ENCODE measurements at regions not wholly inside any gene's neighbourhood (a gene's known extent, or its start where the extent isn't known, plus 50 kb on each side); places are given as distances from the start of the nearest gene placed in this dataset.

DNA sequence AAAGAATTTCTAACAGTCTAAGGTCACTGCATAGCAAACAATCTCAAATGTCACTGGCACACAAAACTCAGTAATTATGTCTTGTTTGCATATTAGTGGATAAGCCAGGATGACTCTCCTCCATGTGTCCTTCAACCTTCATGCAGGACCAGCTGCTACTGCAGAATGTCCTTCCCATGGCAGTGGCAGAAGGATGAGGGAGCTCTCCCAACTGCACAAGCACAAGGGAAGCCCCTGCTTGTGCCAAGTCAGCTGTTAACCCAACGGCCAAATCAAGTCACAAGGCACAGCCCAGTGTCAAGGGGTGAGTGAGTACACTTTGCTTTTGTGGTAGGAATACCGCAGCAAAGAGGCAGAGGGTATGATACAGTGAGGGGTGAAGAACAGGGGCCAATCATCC is 59.3 kb upstream of the VWC2 start:
- TF ChIP-seq, protein P1, sequence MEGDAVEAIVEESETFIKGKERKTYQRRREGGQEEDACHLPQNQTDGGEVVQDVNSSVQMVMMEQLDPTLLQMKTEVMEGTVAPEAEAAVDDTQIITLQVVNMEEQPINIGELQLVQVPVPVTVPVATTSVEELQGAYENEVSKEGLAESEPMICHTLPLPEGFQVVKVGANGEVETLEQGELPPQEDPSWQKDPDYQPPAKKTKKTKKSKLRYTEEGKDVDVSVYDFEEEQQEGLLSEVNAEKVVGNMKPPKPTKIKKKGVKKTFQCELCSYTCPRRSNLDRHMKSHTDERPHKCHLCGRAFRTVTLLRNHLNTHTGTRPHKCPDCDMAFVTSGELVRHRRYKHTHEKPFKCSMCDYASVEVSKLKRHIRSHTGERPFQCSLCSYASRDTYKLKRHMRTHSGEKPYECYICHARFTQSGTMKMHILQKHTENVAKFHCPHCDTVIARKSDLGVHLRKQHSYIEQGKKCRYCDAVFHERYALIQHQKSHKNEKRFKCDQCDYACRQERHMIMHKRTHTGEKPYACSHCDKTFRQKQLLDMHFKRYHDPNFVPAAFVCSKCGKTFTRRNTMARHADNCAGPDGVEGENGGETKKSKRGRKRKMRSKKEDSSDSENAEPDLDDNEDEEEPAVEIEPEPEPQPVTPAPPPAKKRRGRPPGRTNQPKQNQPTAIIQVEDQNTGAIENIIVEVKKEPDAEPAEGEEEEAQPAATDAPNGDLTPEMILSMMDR (IDR thresholded peaks at IDR 0.05; ENCODE audit: insufficient read depth, low read depth, low read length), result no peak
- no peak for TF ChIP-seq EZH2 (IDR thresholded peaks at IDR 0.05; ENCODE audit: insufficient read depth, low read length)
- peaks cover 8% of the 10 kb centered on the region for H3K27me3 Mint-ChIP-seq (ENCODE audit: low read depth, unreplicated experiment)
- Histone ChIP-seq H3K4me1 (ENCODE audit: insufficient read depth, low read length) (no peaks in the 10 kb centered on the region), H2AFZ (ENCODE audit: low read depth, low read length) (no peak overlapping the region), H3K79me2 (ENCODE audit: insufficient read depth, low read length) (no peaks in the 10 kb centered on the region), H3K27ac (ENCODE audit: low read depth, low read length) (no peak overlapping the region), H3K36me3 (ENCODE audit: insufficient read depth, low read length) (no peaks in the 10 kb centered on the region), H4K20me1 (ENCODE audit: insufficient read depth, low read length) (no peaks in the 10 kb centered on the region), H3K4me2 (ENCODE audit: low read length) (no peak overlapping the region), H3K27me3 (ENCODE audit: insufficient read depth, low read length) (no peaks in the 10 kb centered on the region), H3K4me3 (ENCODE audit: insufficient read depth, low read depth, low read length) (no peak overlapping the region), H3K9ac (ENCODE audit: low read length) (no peak overlapping the region), H3K9me3 (ENCODE audit: insufficient read depth, low read depth, low read length) (peaks cover 7% of the 10 kb centered on the region)
- DNase-seq (ENCODE audit: low read depth), result no peak
- H3K27ac Mint-ChIP-seq (ENCODE audit: unreplicated experiment), result no peak overlapping the region
- peaks cover 2% of the 10 kb centered on the region for H3K9me3 Mint-ChIP-seq (ENCODE audit: unreplicated experiment)
- no peak for FAIRE-seq
- peaks cover 3% of the 10 kb centered on the region for H3K4me1 Mint-ChIP-seq (ENCODE audit: low read depth, unreplicated experiment)
- no peak overlapping the region for H3K4me3 Mint-ChIP-seq (ENCODE audit: unreplicated experiment)
- no peaks in the 10 kb centered on the region for H3K36me3 Mint-ChIP-seq (ENCODE audit: low read depth, unreplicated experiment)

GRCh38 chr7:49715486-49715885 is 58.0 kb upstream of the VWC2 start:
- H3K4me1 ChIP-seq (ENCODE audit: insufficient read depth, low read length), result no peaks in the 10 kb centered on the region
- no peaks in the 10 kb centered on the region for H3K79me2 ChIP-seq (ENCODE audit: insufficient read depth, low read length)
- DNase-seq (ENCODE audit: low read depth) (no peak), FAIRE-seq (no peak)
- no peaks in the 10 kb centered on the region for H4K20me1 ChIP-seq (ENCODE audit: insufficient read depth, low read length)
- peaks cover 2% of the 10 kb centered on the region for H3K9me3 Mint-ChIP-seq (ENCODE audit: unreplicated experiment)
- TF ChIP-seq, protein P1 (IDR thresholded peaks at IDR 0.05; ENCODE audit: insufficient read depth, low read depth, low read length), result no peak
- TF ChIP-seq EZH2 (IDR thresholded peaks at IDR 0.05; ENCODE audit: insufficient read depth, low read length), result no peak
- no peak overlapping the region for H3K9ac ChIP-seq (ENCODE audit: low read length)
- no peaks in the 10 kb centered on the region for H3K36me3 Mint-ChIP-seq (ENCODE audit: low read depth, unreplicated experiment)
- H3K9me3 ChIP-seq (ENCODE audit: insufficient read depth, low read depth, low read length), result no peaks in the 10 kb centered on the region
- H2AFZ ChIP-seq (ENCODE audit: low read depth, low read length), result no peak overlapping the region
- no peaks in the 10 kb centered on the region for H3K27me3 ChIP-seq (ENCODE audit: insufficient read depth, low read length)
- no peak overlapping the region for H3K4me3 Mint-ChIP-seq (ENCODE audit: unreplicated experiment)
- no peak overlapping the region for H3K27ac ChIP-seq (ENCODE audit: low read depth, low read length)
- no peak overlapping the region for H3K4me3 ChIP-seq (ENCODE audit: insufficient read depth, low read depth, low read length)
- H3K4me2 ChIP-seq (ENCODE audit: low read length), result no peak overlapping the region
- peaks cover 4% of the 10 kb centered on the region for H3K4me1 Mint-ChIP-seq (ENCODE audit: low read depth, unreplicated experiment)
- H3K27ac Mint-ChIP-seq (ENCODE audit: unreplicated experiment), result no peak overlapping the region
- H3K27me3 Mint-ChIP-seq (ENCODE audit: low read depth, unreplicated experiment), result peaks cover 8% of the 10 kb centered on the region
- no peaks in the 10 kb centered on the region for H3K36me3 ChIP-seq (ENCODE audit: insufficient read depth, low read length)

DNA sequence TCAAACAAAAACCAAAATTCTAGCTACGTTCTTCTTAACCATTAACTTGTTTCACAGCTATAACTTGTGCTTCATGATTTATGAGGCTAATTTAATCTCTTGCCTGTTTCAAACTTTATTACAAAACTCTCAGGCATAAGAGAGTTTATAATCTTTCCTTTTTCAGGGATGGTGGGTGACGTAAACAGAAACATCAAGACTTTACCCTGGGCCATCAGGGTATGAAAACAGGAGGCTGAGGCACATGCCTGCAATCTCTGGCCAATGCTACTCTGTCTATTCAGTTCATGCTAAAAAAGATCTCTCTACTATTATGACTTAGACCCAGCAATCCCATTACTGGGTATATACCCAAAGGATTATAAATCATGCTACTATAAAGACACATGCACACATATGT is 55.9 kb upstream of the VWC2 start:
- Histone ChIP-seq H3K27me3 (ENCODE audit: insufficient read depth, low read length) (no peaks in the 10 kb centered on the region), H3K4me2 (ENCODE audit: low read length) (no peak overlapping the region), H3K9me3 (ENCODE audit: insufficient read depth, low read depth, low read length) (no peaks in the 10 kb centered on the region), H3K79me2 (ENCODE audit: insufficient read depth, low read length) (no peaks in the 10 kb centered on the region), H3K4me3 (ENCODE audit: insufficient read depth, low read depth, low read length) (no peak overlapping the region), H2AFZ (ENCODE audit: low read depth, low read length) (no peak overlapping the region), H3K27ac (ENCODE audit: low read depth, low read length) (no peak overlapping the region), H3K36me3 (ENCODE audit: insufficient read depth, low read length) (no peaks in the 10 kb centered on the region), H3K4me1 (ENCODE audit: insufficient read depth, low read length) (no peaks in the 10 kb centered on the region), H4K20me1 (ENCODE audit: insufficient read depth, low read length) (no peaks in the 10 kb centered on the region), H3K9ac (ENCODE audit: low read length) (no peak overlapping the region)
- no peak overlapping the region for H3K4me3 Mint-ChIP-seq (ENCODE audit: unreplicated experiment)
- peaks cover 2% of the 10 kb centered on the region for H3K9me3 Mint-ChIP-seq (ENCODE audit: unreplicated experiment)
- TF ChIP-seq, protein P1 (IDR thresholded peaks at IDR 0.05; ENCODE audit: insufficient read depth, low read depth, low read length), result no peak
- no peak for TF ChIP-seq EZH2 (IDR thresholded peaks at IDR 0.05; ENCODE audit: insufficient read depth, low read length)
- peaks cover 6% of the 10 kb centered on the region for H3K4me1 Mint-ChIP-seq (ENCODE audit: low read depth, unreplicated experiment)
- H3K36me3 Mint-ChIP-seq (ENCODE audit: low read depth, unreplicated experiment), result no peaks in the 10 kb centered on the region
- peaks cover 8% of the 10 kb centered on the region for H3K27me3 Mint-ChIP-seq (ENCODE audit: low read depth, unreplicated experiment)
- no peak overlapping the region for H3K27ac Mint-ChIP-seq (ENCODE audit: unreplicated experiment)
- FAIRE-seq, result no peak
- no peak for DNase-seq (ENCODE audit: low read depth)

Data from astrocyte (in vitro differentiated cells and primary cell).